Left lung (tissue), 4 donors: ENCODE measurements at regions not wholly inside any gene's neighbourhood (a gene's known extent, or its start where the extent isn't known, plus 50 kb on each side); places are given as distances from the start of the nearest gene placed in this dataset.
"Not testable (repeated sequence)": the region's sequence is repeated elsewhere in the genome, so short reads cannot be mapped to it uniquely, and the experiment has no call there.

Source experiments
- ATAC-seq: fragments of 200-7000 bp; cut with Tn5 transposase; one replicate; pipeline ENCODE4 v1.9.1; 2020; ENCODE audit warnings: moderate library complexity
- DNase-seq, 4 donors: peaks; one replicate each; pipeline ENCODE4 v3.0.0-alpha.2; 2013 to 2020
- H3K27ac ChIP-seq, 2 donors: fragments of 200-600 bp; sonication (generic) in 1 of 2; one replicate each; pipeline versions ENCODE4 v1.5.0 to v1.8.0; 2020 to 2021
- H3K27me3 ChIP-seq, 2 donors: fragments of 200-600 bp; sonication (generic) in 1 of 2; one replicate each; pipeline versions ENCODE4 v1.5.0 to v1.8.0; 2020 to 2021
- H3K36me3 ChIP-seq, 2 donors: fragments of 200-600 bp; sonication (generic) in 1 of 2; one replicate each; pipeline versions ENCODE4 v1.5.0 to v1.8.0; 2020 to 2021
- H3K4me1 ChIP-seq, 2 donors: fragments of 200-600 bp; one replicate each; pipeline ENCODE4 v1.8.0; 2021
- H3K4me3 ChIP-seq, 2 donors: fragments of 200-600 bp; sonication (generic) in 1 of 2; one replicate each; pipeline versions ENCODE4 v1.5.0 to v1.8.0; 2020 to 2021; ENCODE audit warnings: mild to moderate bottlenecking in 1 of 2
- H3K9me3 ChIP-seq, 2 donors: fragments of 200-600 bp; sonication (generic) in 1 of 2; one replicate each; pipeline versions ENCODE4 v1.5.0 to v1.8.0; 2020 to 2021
- CTCF ChIP-seq, 2 donors: fragments of 200-600 bp; sonication (generic) in 1 of 2; IDR thresholded peaks; one replicate each; pipeline versions ENCODE4 v1.5.0 to v1.8.0; 2021; ENCODE audit warnings: antibody characterized with exemption in 2 of 2
- intact Hi-C, 2 donors: fragments of 100-400 bp; cut with DNase I; formaldehyde crosslinking; loops; one replicate each; pipeline versions ENCODE4 v1.11.2 to v1.14.2; 2022
- donor health status: DM: no; HTN: yes; CAD: no.
- donor health status: DM: no; HTN: no; CAD: no.

- Histone ChIP-seq H3K4me3 (no peak overlapping the region), H3K27me3 (no peaks in the 10 kb centered on the region), H3K4me1 (no peaks in the 10 kb centered on the region), H3K9me3 (no peaks in the 10 kb centered on the region), H3K36me3 (no peaks in the 10 kb centered on the region), H3K27ac (no peak overlapping the region)
- no peak for TF ChIP-seq CTCF (IDR thresholded peaks at IDR 0.05)
- DNase-seq (no peak), ATAC-seq (no peak)
- intact Hi-C loops: no loop called here
These were observed 192.8 kb downstream of the CCNG2 start for GRCh38 chr4:77349796-77350195.

GRCh38 chr4:77352192-77352591, 195.2 kb downstream of the CCNG2 start:
- Histone ChIP-seq H3K27ac (no peak overlapping the region), H3K27me3 (no peaks in the 10 kb centered on the region), H3K4me3 (no peak overlapping the region), H3K4me1 (no peaks in the 10 kb centered on the region), H3K36me3 (no peaks in the 10 kb centered on the region), H3K9me3 (no peaks in the 10 kb centered on the region)
- DNase-seq (no peak), ATAC-seq (no peak)
- intact Hi-C loops: no loop called here
- no peak for TF ChIP-seq CTCF (IDR thresholded peaks at IDR 0.05)

- H3K27me3 ChIP-seq, H3K9me3 ChIP-seq, H3K4me3 ChIP-seq, DNase-seq, H3K27ac ChIP-seq, H3K36me3 ChIP-seq, H3K4me1 ChIP-seq, intact Hi-C loops: not testable (repeated sequence)
- peak; percentile 86 for ATAC-seq
These were observed 196.8 kb downstream of the CCNG2 start for GRCh38 chr4:77353724-77354315.

GRCh38 chr4:77354550-77354949, 197.5 kb downstream of the CCNG2 start:
- H3K27me3 ChIP-seq: no peaks in the 10 kb centered on the region
- no peak for TF ChIP-seq CTCF (IDR thresholded peaks at IDR 0.05)
- no peak overlapping the region for H3K27ac ChIP-seq
- H3K36me3 ChIP-seq: no peaks in the 10 kb centered on the region
- no peak overlapping the region for H3K4me3 ChIP-seq
- DNase-seq (no peak), ATAC-seq (no peak)
- no peaks in the 10 kb centered on the region for H3K4me1 ChIP-seq
- intact Hi-C loops: no loop called here
- no peaks in the 10 kb centered on the region for H3K9me3 ChIP-seq

- DNase-seq (no peak), ATAC-seq (no peak)
- Histone ChIP-seq H3K9me3 (no peaks in the 10 kb centered on the region), H3K4me1 (no peaks in the 10 kb centered on the region), H3K27ac (no peak overlapping the region), H3K36me3 (no peaks in the 10 kb centered on the region), H3K4me3 (no peak overlapping the region), H3K27me3 (no peaks in the 10 kb centered on the region)
- intact Hi-C loops: loop anchor here in 1 of 2 donors (5.0 kb wide), 1 partner anchor 113 kb away; no protein-coding TSS in a partner anchor
- no peak for TF ChIP-seq CTCF (IDR thresholded peaks at IDR 0.05)
These were observed 198.7 kb downstream of the CCNG2 start for GRCh38 chr4:77355731-77356130.
